GM23338 (cell line): ENCODE measurements at regions not wholly inside any gene's neighbourhood (a gene's known extent, or its start where the extent isn't known, plus 50 kb on each side); places are given as distances from the start of the nearest gene placed in this dataset.

Source experiments
- ATAC-seq: fragments of 200-7000 bp; cut with Tn5 transposase; 3 replicates; pipeline ENCODE4 v1.9.1; 2020
- DNase-seq: peaks from one replicate; pipeline ENCODE4 v3.0.0-alpha.2; 2015; ENCODE audit warnings: low spot score
- H2AFZ ChIP-seq: fragments of 200-600 bp; sonication (generic); 2 replicates; pipeline ENCODE4 v1.8.0; 2016; ENCODE audit warnings: antibody characterized with exemption, mild to moderate bottlenecking, moderate library complexity
- H3F3A ChIP-seq: fragments of 200-600 bp; sonication (generic); replicated peaks from 2 replicates; pipeline ENCODE4 v1.8.0; 2017; ENCODE audit warnings: antibody characterized with exemption, mixed run types, low read depth
- H3K27ac ChIP-seq: fragments of 200-600 bp; sonication (generic); 2 replicates; pipeline ENCODE4 v1.6.1; 2016; ENCODE audit warnings: low read depth
- H3K27me3 ChIP-seq: fragments of 200-600 bp; sonication (generic); 2 replicates; pipeline ENCODE4 v1.8.0; 2016; ENCODE audit warnings: mild to moderate bottlenecking, mixed run types, moderate library complexity; ENCODE audit not compliant: insufficient read depth
- H3K36me3 ChIP-seq: fragments of 200-600 bp; sonication (generic); 2 replicates; pipeline ENCODE4 v1.8.0; 2016; ENCODE audit warnings: mild to moderate bottlenecking; ENCODE audit not compliant: insufficient read depth
- H3K4me1 ChIP-seq: fragments of 200-600 bp; sonication (generic); 2 replicates; pipeline ENCODE4 v1.8.0; 2016; ENCODE audit warnings: mild to moderate bottlenecking, moderate library complexity; ENCODE audit not compliant: insufficient read depth
- H3K4me2 ChIP-seq: fragments of 200-600 bp; sonication (generic); 2 replicates; pipeline ENCODE4 v1.7.1; 2017; ENCODE audit warnings: mixed run types
- H3K4me3 ChIP-seq: fragments of 200-600 bp; sonication (generic); 2 replicates; pipeline ENCODE4 v1.6.1; 2016; ENCODE audit warnings: mixed run types
- H3K79me2 ChIP-seq: fragments of 200-600 bp; sonication (generic); replicated peaks from 2 replicates; pipeline ENCODE4 v1.8.0; 2017; ENCODE audit warnings: mild to moderate bottlenecking; ENCODE audit not compliant: insufficient read depth
- H3K9me2 ChIP-seq: fragments of 200-600 bp; sonication (generic); 2 replicates; pipeline ENCODE4 v1.8.0; 2017; ENCODE audit not compliant: insufficient read depth
- H4K20me1 ChIP-seq: fragments of 200-600 bp; sonication (generic); replicated peaks from 2 replicates; pipeline ENCODE4 v1.8.0; 2017; ENCODE audit warnings: mild to moderate bottlenecking; ENCODE audit not compliant: insufficient read depth
- H3K27ac Mint-ChIP-seq: 2 replicates; pipeline ENCODE4 v1.8.0; 2020; ENCODE audit warnings: inconsistent platforms, mild to moderate bottlenecking, moderate library complexity, mixed read lengths
- H3K27me3 Mint-ChIP-seq: 3 replicates; pipeline ENCODE4 v1.8.0; 2022; ENCODE audit warnings: low read depth, mild to moderate bottlenecking, moderate library complexity, mixed read lengths, inconsistent platforms; ENCODE audit not compliant: insufficient read depth, poor library complexity
- H3K36me3 Mint-ChIP-seq: 3 replicates; pipeline ENCODE4 v1.8.0; 2021; ENCODE audit warnings: low read depth, mild to moderate bottlenecking, inconsistent platforms, moderate library complexity, mixed read lengths
- H3K4me1 Mint-ChIP-seq: 3 replicates; pipeline ENCODE4 v1.8.0; 2020; ENCODE audit warnings: mild to moderate bottlenecking, inconsistent platforms, mixed read lengths
- H3K4me3 Mint-ChIP-seq: 3 replicates; pipeline ENCODE4 v1.8.0; 2021; ENCODE audit warnings: moderate library complexity, mild to moderate bottlenecking, inconsistent platforms, mixed read lengths
- H3K9me3 Mint-ChIP-seq: 3 replicates; pipeline ENCODE4 v1.8.0; 2020; ENCODE audit warnings: moderate library complexity, mild to moderate bottlenecking, inconsistent platforms, mixed read lengths
- EZH2 ChIP-seq: fragments of 200-600 bp; sonication (generic); IDR thresholded peaks from one replicate; pipeline ENCODE4 v1.8.0; 2017; ENCODE audit warnings: antibody characterized with exemption, mild to moderate bottlenecking, low read depth; ENCODE audit not compliant: unreplicated experiment
- NANOG ChIP-seq: IDR thresholded peaks from 2 replicates; pipeline ENCODE4 v1.6.1; 2016; ENCODE audit warnings: antibody characterized with exemption, borderline replicate concordance
- TF ChIP-seq, protein P1 (sequence below): IDR thresholded peaks from 2 replicates; pipeline ENCODE4 v1.6.1; 2016; ENCODE audit warnings: antibody characterized with exemption
- TF ChIP-seq, protein P2 (sequence below): fragments of 250-450 bp; sonication (Bioruptor Pico); IDR thresholded peaks from 2 replicates; pipeline ENCODE4 v1.5.0; 2020; ENCODE audit warnings: mild to moderate bottlenecking, moderate library complexity

DNA sequence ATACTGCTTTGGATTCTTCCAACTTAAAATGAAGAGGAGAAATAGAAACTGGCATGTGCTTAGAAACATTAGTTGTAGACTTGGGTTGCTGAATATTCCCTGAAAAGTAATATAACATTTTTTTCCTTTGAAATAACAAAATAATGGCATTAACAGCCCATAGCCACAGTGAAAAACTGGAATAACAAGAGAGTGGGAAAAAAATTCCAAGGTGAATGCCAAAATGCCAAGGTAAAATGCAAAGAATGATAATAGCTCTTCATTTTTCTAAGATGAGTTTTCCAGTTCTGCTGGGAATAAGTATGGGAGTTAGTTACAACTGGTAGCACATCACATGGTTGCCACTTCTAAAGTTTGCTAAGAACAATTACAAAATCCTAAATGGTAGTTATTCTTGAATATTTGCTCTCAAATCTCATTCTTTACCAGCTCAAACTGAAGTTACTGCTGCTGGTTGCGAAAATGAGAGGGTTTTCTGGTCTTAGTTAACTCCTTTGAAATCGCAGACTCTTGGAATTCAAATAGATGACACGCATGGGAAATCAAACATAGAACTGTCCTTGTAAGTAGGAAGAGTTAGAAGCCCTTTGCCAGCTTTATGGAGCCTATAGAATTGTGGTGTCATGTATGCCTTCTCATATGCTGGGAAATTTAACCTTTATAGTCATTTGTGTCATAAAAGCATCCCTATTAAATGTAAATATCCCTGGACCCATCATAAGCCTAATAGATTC, 165.0 kb upstream of the DCN start:
- no peaks in the 10 kb centered on the region for H3K9me2 ChIP-seq
- H4K20me1 ChIP-seq: no peaks in the 10 kb centered on the region
- no peaks in the 10 kb centered on the region for H3K27me3 Mint-ChIP-seq
- ATAC-seq (no peak), DNase-seq (no peak)
- no peaks in the 10 kb centered on the region for H3K79me2 ChIP-seq
- no peaks in the 10 kb centered on the region for H3K36me3 ChIP-seq
- no peaks in the 10 kb centered on the region for H3F3A ChIP-seq
- H3K4me1 Mint-ChIP-seq: no peaks in the 10 kb centered on the region
- H3K27ac ChIP-seq: no peak overlapping the region
- H3K36me3 Mint-ChIP-seq: no peaks in the 10 kb centered on the region
- no peak for TF ChIP-seq NANOG
- TF ChIP-seq, protein P1, sequence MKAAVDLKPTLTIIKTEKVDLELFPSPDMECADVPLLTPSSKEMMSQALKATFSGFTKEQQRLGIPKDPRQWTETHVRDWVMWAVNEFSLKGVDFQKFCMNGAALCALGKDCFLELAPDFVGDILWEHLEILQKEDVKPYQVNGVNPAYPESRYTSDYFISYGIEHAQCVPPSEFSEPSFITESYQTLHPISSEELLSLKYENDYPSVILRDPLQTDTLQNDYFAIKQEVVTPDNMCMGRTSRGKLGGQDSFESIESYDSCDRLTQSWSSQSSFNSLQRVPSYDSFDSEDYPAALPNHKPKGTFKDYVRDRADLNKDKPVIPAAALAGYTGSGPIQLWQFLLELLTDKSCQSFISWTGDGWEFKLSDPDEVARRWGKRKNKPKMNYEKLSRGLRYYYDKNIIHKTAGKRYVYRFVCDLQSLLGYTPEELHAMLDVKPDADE: no peak
- H3K9me3 Mint-ChIP-seq: peaks cover 4% of the 10 kb centered on the region; the same call in 1 of the 3 replicates
- H3K4me2 ChIP-seq: no peak overlapping the region
- no peak overlapping the region for H3K27ac Mint-ChIP-seq
- H3K4me3 Mint-ChIP-seq: no peak overlapping the region
- no peaks in the 10 kb centered on the region for H3K27me3 ChIP-seq
- H2AFZ ChIP-seq: no peak overlapping the region
- H3K4me3 ChIP-seq: no peak overlapping the region
- no peaks in the 10 kb centered on the region for H3K4me1 ChIP-seq

DNA sequence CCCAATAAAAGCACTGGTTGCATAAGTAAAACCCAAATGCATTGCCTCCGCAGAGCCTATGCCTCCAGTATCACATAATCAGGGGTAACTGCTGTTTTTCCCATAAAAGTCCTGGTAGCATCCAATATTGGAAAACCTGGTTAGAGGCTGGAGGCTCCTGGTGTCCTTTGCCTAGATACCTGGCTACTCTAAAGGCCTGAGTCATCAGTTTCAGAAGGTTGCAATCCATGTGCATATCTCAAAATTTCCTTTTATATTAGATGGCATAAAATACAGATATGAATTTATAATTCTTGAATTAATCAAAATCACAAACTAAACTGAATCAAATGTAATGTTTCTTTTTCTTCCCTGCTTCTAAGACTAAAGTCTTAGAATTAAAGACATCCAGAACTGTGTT, 164.2 kb upstream of the DCN start:
- H2AFZ ChIP-seq: no peak overlapping the region
- no peaks in the 10 kb centered on the region for H3K79me2 ChIP-seq
- H3K4me3 Mint-ChIP-seq: no peak overlapping the region
- no peaks in the 10 kb centered on the region for H3K4me1 Mint-ChIP-seq
- H3K4me3 ChIP-seq: no peak overlapping the region
- H3K27me3 ChIP-seq: no peaks in the 10 kb centered on the region
- no peaks in the 10 kb centered on the region for H3F3A ChIP-seq
- DNase-seq: no peak
- no peaks in the 10 kb centered on the region for H3K36me3 Mint-ChIP-seq
- no peaks in the 10 kb centered on the region for H3K4me1 ChIP-seq
- H3K27ac Mint-ChIP-seq: no peak overlapping the region
- H3K4me2 ChIP-seq: no peak overlapping the region
- no peak overlapping the region for H3K27ac ChIP-seq
- H4K20me1 ChIP-seq: no peaks in the 10 kb centered on the region
- TF ChIP-seq EZH2 (no peak), NANOG (no peak)
- TF ChIP-seq, protein P2, sequence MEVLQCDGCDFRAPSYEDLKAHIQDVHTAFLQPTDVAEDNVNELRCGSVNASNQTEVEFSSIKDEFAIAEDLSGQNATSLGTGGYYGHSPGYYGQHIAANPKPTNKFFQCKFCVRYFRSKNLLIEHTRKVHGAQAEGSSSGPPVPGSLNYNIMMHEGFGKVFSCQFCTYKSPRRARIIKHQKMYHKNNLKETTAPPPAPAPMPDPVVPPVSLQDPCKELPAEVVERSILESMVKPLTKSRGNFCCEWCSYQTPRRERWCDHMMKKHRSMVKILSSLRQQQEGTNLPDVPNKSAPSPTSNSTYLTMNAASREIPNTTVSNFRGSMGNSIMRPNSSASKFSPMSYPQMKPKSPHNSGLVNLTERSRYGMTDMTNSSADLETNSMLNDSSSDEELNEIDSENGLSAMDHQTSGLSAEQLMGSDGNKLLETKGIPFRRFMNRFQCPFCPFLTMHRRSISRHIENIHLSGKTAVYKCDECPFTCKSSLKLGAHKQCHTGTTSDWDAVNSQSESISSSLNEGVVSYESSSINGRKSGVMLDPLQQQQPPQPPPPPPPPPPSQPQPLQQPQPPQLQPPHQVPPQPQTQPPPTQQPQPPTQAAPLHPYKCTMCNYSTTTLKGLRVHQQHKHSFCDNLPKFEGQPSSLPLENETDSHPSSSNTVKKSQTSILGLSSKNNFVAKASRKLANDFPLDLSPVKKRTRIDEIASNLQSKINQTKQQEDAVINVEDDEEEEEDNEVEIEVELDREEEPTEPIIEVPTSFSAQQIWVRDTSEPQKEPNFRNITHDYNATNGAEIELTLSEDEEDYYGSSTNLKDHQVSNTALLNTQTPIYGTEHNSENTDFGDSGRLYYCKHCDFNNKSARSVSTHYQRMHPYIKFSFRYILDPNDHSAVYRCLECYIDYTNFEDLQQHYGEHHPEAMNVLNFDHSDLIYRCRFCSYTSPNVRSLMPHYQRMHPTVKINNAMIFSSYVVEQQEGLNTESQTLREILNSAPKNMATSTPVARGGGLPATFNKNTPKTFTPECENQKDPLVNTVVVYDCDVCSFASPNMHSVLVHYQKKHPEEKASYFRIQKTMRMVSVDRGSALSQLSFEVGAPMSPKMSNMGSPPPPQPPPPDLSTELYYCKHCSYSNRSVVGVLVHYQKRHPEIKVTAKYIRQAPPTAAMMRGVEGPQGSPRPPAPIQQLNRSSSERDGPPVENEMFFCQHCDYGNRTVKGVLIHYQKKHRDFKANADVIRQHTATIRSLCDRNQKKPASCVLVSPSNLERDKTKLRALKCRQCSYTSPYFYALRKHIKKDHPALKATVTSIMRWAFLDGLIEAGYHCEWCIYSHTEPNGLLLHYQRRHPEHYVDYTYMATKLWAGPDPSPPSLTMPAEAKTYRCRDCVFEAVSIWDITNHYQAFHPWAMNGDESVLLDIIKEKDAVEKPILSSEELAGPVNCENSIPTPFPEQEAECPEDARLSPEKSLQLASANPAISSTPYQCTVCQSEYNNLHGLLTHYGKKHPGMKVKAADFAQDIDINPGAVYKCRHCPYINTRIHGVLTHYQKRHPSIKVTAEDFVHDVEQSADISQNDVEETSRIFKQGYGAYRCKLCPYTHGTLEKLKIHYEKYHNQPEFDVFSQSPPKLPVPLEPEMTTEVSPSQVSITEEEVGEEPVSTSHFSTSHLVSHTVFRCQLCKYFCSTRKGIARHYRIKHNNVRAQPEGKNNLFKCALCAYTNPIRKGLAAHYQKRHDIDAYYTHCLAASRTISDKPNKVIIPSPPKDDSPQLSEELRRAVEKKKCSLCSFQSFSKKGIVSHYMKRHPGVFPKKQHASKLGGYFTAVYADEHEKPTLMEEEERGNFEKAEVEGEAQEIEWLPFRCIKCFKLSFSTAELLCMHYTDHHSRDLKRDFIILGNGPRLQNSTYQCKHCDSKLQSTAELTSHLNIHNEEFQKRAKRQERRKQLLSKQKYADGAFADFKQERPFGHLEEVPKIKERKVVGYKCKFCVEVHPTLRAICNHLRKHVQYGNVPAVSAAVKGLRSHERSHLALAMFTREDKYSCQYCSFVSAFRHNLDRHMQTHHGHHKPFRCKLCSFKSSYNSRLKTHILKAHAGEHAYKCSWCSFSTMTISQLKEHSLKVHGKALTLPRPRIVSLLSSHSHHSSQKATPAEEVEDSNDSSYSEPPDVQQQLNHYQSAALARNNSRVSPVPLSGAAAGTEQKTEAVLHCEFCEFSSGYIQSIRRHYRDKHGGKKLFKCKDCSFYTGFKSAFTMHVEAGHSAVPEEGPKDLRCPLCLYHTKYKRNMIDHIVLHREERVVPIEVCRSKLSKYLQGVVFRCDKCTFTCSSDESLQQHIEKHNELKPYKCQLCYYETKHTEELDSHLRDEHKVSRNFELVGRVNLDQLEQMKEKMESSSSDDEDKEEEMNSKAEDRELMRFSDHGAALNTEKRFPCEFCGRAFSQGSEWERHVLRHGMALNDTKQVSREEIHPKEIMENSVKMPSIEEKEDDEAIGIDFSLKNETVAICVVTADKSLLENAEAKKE (CRISPR knock-in tag): no peak
- peaks cover 3% of the 10 kb centered on the region; the same call in 1 of the 3 replicates for H3K9me3 Mint-ChIP-seq
- no peaks in the 10 kb centered on the region for H3K36me3 ChIP-seq
- no peaks in the 10 kb centered on the region for H3K9me2 ChIP-seq
- no peak for ATAC-seq
- no peaks in the 10 kb centered on the region for H3K27me3 Mint-ChIP-seq
